ENCODE measurements at regions not wholly inside any gene's neighbourhood (a gene's known extent, or its start where the extent isn't known, plus 50 kb on each side); places are given as distances from the start of the nearest gene placed in this dataset.

DNA sequence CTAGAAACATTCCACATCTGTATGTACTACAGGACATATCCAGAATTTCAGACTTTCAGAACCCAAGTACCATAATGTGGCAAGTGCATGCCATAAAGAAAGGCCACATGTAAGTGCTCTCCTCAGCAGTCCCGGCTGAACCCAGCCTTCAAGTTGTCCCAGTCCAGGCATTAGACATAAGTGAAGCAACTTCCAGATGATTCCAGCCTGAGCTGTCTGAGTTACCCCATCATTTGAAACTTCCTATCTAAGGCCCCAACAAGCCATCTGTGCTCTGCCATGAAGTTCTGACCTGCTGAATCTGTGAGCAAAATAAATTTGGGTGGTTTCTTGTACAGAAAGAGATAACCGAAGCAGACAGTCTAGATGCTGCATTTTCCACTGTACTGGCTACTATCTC lies 218.8 kb downstream of the IPMK start:
- no peak for TF ChIP-seq EZH2phosphoT487 (IDR thresholded peaks at IDR 0.05; ENCODE audit: low read depth, severe bottlenecking, unreplicated experiment)
- TF ChIP-seq, protein P1, sequence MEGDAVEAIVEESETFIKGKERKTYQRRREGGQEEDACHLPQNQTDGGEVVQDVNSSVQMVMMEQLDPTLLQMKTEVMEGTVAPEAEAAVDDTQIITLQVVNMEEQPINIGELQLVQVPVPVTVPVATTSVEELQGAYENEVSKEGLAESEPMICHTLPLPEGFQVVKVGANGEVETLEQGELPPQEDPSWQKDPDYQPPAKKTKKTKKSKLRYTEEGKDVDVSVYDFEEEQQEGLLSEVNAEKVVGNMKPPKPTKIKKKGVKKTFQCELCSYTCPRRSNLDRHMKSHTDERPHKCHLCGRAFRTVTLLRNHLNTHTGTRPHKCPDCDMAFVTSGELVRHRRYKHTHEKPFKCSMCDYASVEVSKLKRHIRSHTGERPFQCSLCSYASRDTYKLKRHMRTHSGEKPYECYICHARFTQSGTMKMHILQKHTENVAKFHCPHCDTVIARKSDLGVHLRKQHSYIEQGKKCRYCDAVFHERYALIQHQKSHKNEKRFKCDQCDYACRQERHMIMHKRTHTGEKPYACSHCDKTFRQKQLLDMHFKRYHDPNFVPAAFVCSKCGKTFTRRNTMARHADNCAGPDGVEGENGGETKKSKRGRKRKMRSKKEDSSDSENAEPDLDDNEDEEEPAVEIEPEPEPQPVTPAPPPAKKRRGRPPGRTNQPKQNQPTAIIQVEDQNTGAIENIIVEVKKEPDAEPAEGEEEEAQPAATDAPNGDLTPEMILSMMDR (IDR thresholded peaks at IDR 0.05; ENCODE audit: poor library complexity): no peak
- TF ChIP-seq EZH2 (IDR thresholded peaks at IDR 0.05; ENCODE audit: borderline replicate concordance): no peak

Measured in hepatocyte (in vitro differentiated cells).